IMR-90 (cell line): ENCODE measurements at regions not wholly inside any gene's neighbourhood (a gene's known extent, or its start where the extent isn't known, plus 50 kb on each side); places are given as distances from the start of the nearest gene placed in this dataset.

Experiments
- BHLHE40 ChIP-seq: fragments of 150-350 bp; IDR thresholded peaks from 2 replicates; pipeline ENCODE4 v1.6.1; 2016; ENCODE audit warnings: mild to moderate bottlenecking, low read depth, low read length
- CEBPB ChIP-seq: IDR thresholded peaks from 2 replicates; pipeline ENCODE4 v1.6.1; 2012; ENCODE audit warnings: low read depth, low read length, improper control_type of control experiment
- CTCF ChIP-seq: conservative IDR thresholded peaks from 2 replicates; pipeline ENCODE4 v1.5.1; 2012; ENCODE audit warnings: mild to moderate bottlenecking, low read depth, low read length, improper control_type of control experiment
- ELK1 ChIP-seq: fragments of 150-350 bp; IDR thresholded peaks from 2 replicates; pipeline ENCODE4 v1.6.1; 2016; ENCODE audit warnings: low read depth, mild to moderate bottlenecking, low read length, moderate library complexity, borderline replicate concordance
- FOS ChIP-seq: fragments of 150-350 bp; IDR thresholded peaks from 2 replicates; pipeline ENCODE4 v1.6.1; 2016; ENCODE audit warnings: low read depth, low read length
- MAZ ChIP-seq: IDR thresholded peaks from 2 replicates; pipeline ENCODE4 v1.6.1; 2012; ENCODE audit warnings: low read depth, mild to moderate bottlenecking, low read length, improper control_type of control experiment, moderate library complexity, borderline replicate concordance
- MXI1 ChIP-seq: IDR thresholded peaks from 2 replicates; pipeline ENCODE4 v1.6.1; 2012; ENCODE audit warnings: low read depth, mild to moderate bottlenecking, low read length, moderate library complexity, borderline replicate concordance
- POLR2A ChIP-seq: IDR thresholded peaks from 2 replicates; pipeline ENCODE4 v1.6.1; 2012; ENCODE audit warnings: mild to moderate bottlenecking, low read depth, low read length
- RAD21 ChIP-seq: IDR thresholded peaks from 2 replicates; pipeline ENCODE4 v1.6.1; 2012; ENCODE audit warnings: low read length, improper control_type of control experiment
- RCOR1 ChIP-seq: IDR thresholded peaks from 2 replicates; pipeline ENCODE4 v1.6.1; 2012; ENCODE audit warnings: mild to moderate bottlenecking, low read length, improper control_type of control experiment; ENCODE audit not compliant: insufficient replicate concordance
- RFX5 ChIP-seq: IDR thresholded peaks from 2 replicates; pipeline ENCODE4 v1.8.0; 2012; ENCODE audit warnings: low read depth, mild to moderate bottlenecking, low read length, moderate library complexity
- SMC3 ChIP-seq: fragments of 150-350 bp; IDR thresholded peaks from 2 replicates; pipeline ENCODE4 v1.6.1; 2016; ENCODE audit warnings: low read depth, mild to moderate bottlenecking, antibody characterized with exemption, low read length, moderate library complexity

GRCh38 chr6:14987490-14987889 lies 258.4 kb upstream of the JARID2 start:
- no peak for TF ChIP-seq RFX5
- no peak for TF ChIP-seq BHLHE40
- no peak for TF ChIP-seq CTCF
- no peak for TF ChIP-seq RCOR1
- TF ChIP-seq SMC3, result no peak
- no peak for TF ChIP-seq POLR2A
- TF ChIP-seq RAD21, result no peak
- no peak for TF ChIP-seq ELK1
- TF ChIP-seq MXI1, result no peak
- no peak for TF ChIP-seq CEBPB
- TF ChIP-seq MAZ, result no peak
- no peak for TF ChIP-seq FOS
